Epithelial cell of prostate (primary cell): ENCODE measurements at regions not wholly inside any gene's neighbourhood (a gene's known extent, or its start where the extent isn't known, plus 50 kb on each side); places are given as distances from the start of the nearest gene placed in this dataset.

Experiments
- DNase-seq: peaks from one replicate; pipeline ENCODE4 v3.0.0-alpha.2; 2011; ENCODE audit warnings: low read depth, low spot score
- H3K27ac ChIP-seq: fragments of 450-650 bp; 2 replicates; pipeline ENCODE4 v1.5.1; 2017; ENCODE audit warnings: mild to moderate bottlenecking

GRCh38 chr15:81506936-81507335, 132.9 kb upstream of the TMC3 start:
- H3K27ac ChIP-seq = peak overlapping the region; percentile 61
- DNase-seq = no peak

GRCh38 chr15:81506071-81506470, 132.1 kb upstream of the TMC3 start:
- H3K27ac ChIP-seq = no peak overlapping the region
- no peak for DNase-seq

- H3K27ac ChIP-seq = peak overlapping the region; percentile 42
- DNase-seq = peak; percentile 51
These were observed 130.3 kb upstream of the TMC3 start for GRCh38 chr15:81504170-81504905.

- DNase-seq = no peak
- H3K27ac ChIP-seq = no peak overlapping the region
These were observed 128.4 kb upstream of the TMC3 start for GRCh38 chr15:81502439-81502838.

GRCh38 chr15:81500081-81500480, 126.1 kb upstream of the TMC3 start:
- DNase-seq = no peak
- no peak overlapping the region for H3K27ac ChIP-seq

- no peak for DNase-seq
- no peak overlapping the region for H3K27ac ChIP-seq
These were observed 124.3 kb upstream of the TMC3 start for GRCh38 chr15:81498294-81498693.

GRCh38 chr15:81497238-81497637, 123.2 kb upstream of the TMC3 start:
- no peak for DNase-seq
- no peak overlapping the region for H3K27ac ChIP-seq

- no peak overlapping the region for H3K27ac ChIP-seq
- DNase-seq = no peak
These were observed 121.9 kb upstream of the TMC3 start for GRCh38 chr15:81495780-81496467.

GRCh38 chr15:81492969-81493645, 119.1 kb upstream of the TMC3 start:
- no peak overlapping the region for H3K27ac ChIP-seq
- DNase-seq = no peak

GRCh38 chr15:81492331-81492968, 118.4 kb upstream of the TMC3 start:
- no peak for DNase-seq
- H3K27ac ChIP-seq = no peak overlapping the region

- H3K27ac ChIP-seq = no peak overlapping the region
These were observed 117.5 kb upstream of the TMC3 start for GRCh38 chr15:81491414-81492096.

GRCh38 chr15:81485806-81486205, 111.8 kb upstream of the TMC3 start:
- DNase-seq = no peak
- no peak overlapping the region for H3K27ac ChIP-seq

More at GRCh38 chr15:81491414-81492096, 117.5 kb upstream of the TMC3 start:
- DNase-seq = no peak

- H3K27ac ChIP-seq = no peak overlapping the region
- no peak for DNase-seq
These were observed 110.3 kb upstream of the TMC3 start for GRCh38 chr15:81484086-81484955.

- no peak overlapping the region for H3K27ac ChIP-seq
- DNase-seq = no peak
These were observed 109.5 kb upstream of the TMC3 start for GRCh38 chr15:81483496-81483895.

- no peak overlapping the region for H3K27ac ChIP-seq
- DNase-seq = no peak
These were observed 107.3 kb upstream of the TMC3 start for GRCh38 chr15:81481346-81481745.

- H3K27ac ChIP-seq = no peak overlapping the region
- DNase-seq = no peak
These were observed 106.6 kb upstream of the TMC3 start for GRCh38 chr15:81480645-81481053.

GRCh38 chr15:81478354-81478753, 104.3 kb upstream of the TMC3 start:
- no peak for DNase-seq
- H3K27ac ChIP-seq = no peak overlapping the region

- H3K27ac ChIP-seq = no peak overlapping the region
- DNase-seq = no peak
These were observed 101.9 kb upstream of the TMC3 start for GRCh38 chr15:81475926-81476325.

- no peak for DNase-seq
- no peak overlapping the region for H3K27ac ChIP-seq
These were observed 101.5 kb upstream of the TMC3 start for GRCh38 chr15:81475471-81475870.
